ENCODE measurements at regions not wholly inside any gene's neighbourhood (a gene's known extent, or its start where the extent isn't known, plus 50 kb on each side); places are given as distances from the start of the nearest gene placed in this dataset.

GRCh38 chr3:61311044-61311443, 59.8 kb upstream of the FHIT start:
- Histone ChIP-seq H3K36me3 (ENCODE audit: control insufficient read depth, insufficient read depth, low read length) (no peaks in the 10 kb centered on the region), H3K27me3 (ENCODE audit: control insufficient read depth, insufficient read depth, low read length) (no peaks in the 10 kb centered on the region), H3K9me3 (ENCODE audit: control insufficient read depth, insufficient read depth, low read length) (no peaks in the 10 kb centered on the region), H3K4me3 (ENCODE audit: low read length) (no peak overlapping the region), H3K27ac (ENCODE audit: low read length) (no peak overlapping the region), H3K4me1 (ENCODE audit: control insufficient read depth, insufficient read depth, low read length) (no peaks in the 10 kb centered on the region)
- no peak for DNase-seq (ENCODE audit: low read depth, low spot score)
- WGBS (ENCODE audit: insufficient coverage, insufficient read length), result no CpG with 5 or more reads among the region's 2 CpGs

- H3K27me3 ChIP-seq (ENCODE audit: control insufficient read depth, insufficient read depth, low read length), result no peaks in the 10 kb centered on the region
- H3K9me3 ChIP-seq (ENCODE audit: control insufficient read depth, insufficient read depth, low read length), result no peaks in the 10 kb centered on the region
- H3K4me3 ChIP-seq (ENCODE audit: low read length), result no peak overlapping the region
- no CpG with 5 or more reads among the region's 3 CpGs for WGBS (ENCODE audit: insufficient coverage, insufficient read length)
- H3K36me3 ChIP-seq (ENCODE audit: control insufficient read depth, insufficient read depth, low read length), result no peaks in the 10 kb centered on the region
- H3K4me1 ChIP-seq (ENCODE audit: control insufficient read depth, insufficient read depth, low read length), result no peaks in the 10 kb centered on the region
- H3K27ac ChIP-seq (ENCODE audit: low read length), result no peak overlapping the region
- DNase-seq (ENCODE audit: low read depth, low spot score), result no peak
Measured at GRCh38 chr3:61315871-61316270, 64.6 kb upstream of the FHIT start.

GRCh38 chr3:61323094-61323493, 71.8 kb upstream of the FHIT start:
- H3K4me3 ChIP-seq (ENCODE audit: low read length), result no peak overlapping the region
- H3K9me3 ChIP-seq (ENCODE audit: control insufficient read depth, insufficient read depth, low read length), result no peaks in the 10 kb centered on the region
- H3K36me3 ChIP-seq (ENCODE audit: control insufficient read depth, insufficient read depth, low read length), result no peaks in the 10 kb centered on the region
- no peaks in the 10 kb centered on the region for H3K4me1 ChIP-seq (ENCODE audit: control insufficient read depth, insufficient read depth, low read length)
- no peaks in the 10 kb centered on the region for H3K27me3 ChIP-seq (ENCODE audit: control insufficient read depth, insufficient read depth, low read length)
- H3K27ac ChIP-seq (ENCODE audit: low read length), result no peak overlapping the region
- DNase-seq (ENCODE audit: low read depth, low spot score), result no peak
- WGBS (ENCODE audit: insufficient coverage, insufficient read length), result no CpG with 5 or more reads among the region's 3 CpGs

GRCh38 chr3:61331929-61332552, 80.8 kb upstream of the FHIT start:
- Histone ChIP-seq H3K27ac (ENCODE audit: low read length) (no peak overlapping the region), H3K4me1 (ENCODE audit: control insufficient read depth, insufficient read depth, low read length) (peaks cover 1% of the 10 kb centered on the region; the same call in 1 of the 2 replicates), H3K27me3 (ENCODE audit: control insufficient read depth, insufficient read depth, low read length) (no peaks in the 10 kb centered on the region), H3K4me3 (ENCODE audit: low read length) (no peak overlapping the region), H3K36me3 (ENCODE audit: control insufficient read depth, insufficient read depth, low read length) (no peaks in the 10 kb centered on the region), H3K9me3 (ENCODE audit: control insufficient read depth, insufficient read depth, low read length) (no peaks in the 10 kb centered on the region)
- WGBS (ENCODE audit: insufficient coverage, insufficient read length), result no CpG with 5 or more reads among the region's 5 CpGs
- peak; percentile 37 for DNase-seq (ENCODE audit: low read depth, low spot score)

- no peak for DNase-seq (ENCODE audit: low read depth, low spot score)
- no CpG with 5 or more reads among the region's 7 CpGs for WGBS (ENCODE audit: insufficient coverage, insufficient read length)
- no peak overlapping the region for H3K27ac ChIP-seq (ENCODE audit: low read length)
- H3K4me1 ChIP-seq (ENCODE audit: control insufficient read depth, insufficient read depth, low read length), result peaks cover 1% of the 10 kb centered on the region; the same call in 1 of the 2 replicates
- no peaks in the 10 kb centered on the region for H3K9me3 ChIP-seq (ENCODE audit: control insufficient read depth, insufficient read depth, low read length)
- H3K36me3 ChIP-seq (ENCODE audit: control insufficient read depth, insufficient read depth, low read length), result no peaks in the 10 kb centered on the region
- H3K27me3 ChIP-seq (ENCODE audit: control insufficient read depth, insufficient read depth, low read length), result no peaks in the 10 kb centered on the region
- no peak overlapping the region for H3K4me3 ChIP-seq (ENCODE audit: low read length)
Measured at GRCh38 chr3:61333192-61333961, 82.1 kb upstream of the FHIT start.

- no peaks in the 10 kb centered on the region for H3K9me3 ChIP-seq (ENCODE audit: control insufficient read depth, insufficient read depth, low read length)
- no peaks in the 10 kb centered on the region for H3K36me3 ChIP-seq (ENCODE audit: control insufficient read depth, insufficient read depth, low read length)
- H3K4me1 ChIP-seq (ENCODE audit: control insufficient read depth, insufficient read depth, low read length), result peaks cover 1% of the 10 kb centered on the region; the same call in 1 of the 2 replicates
- H3K4me3 ChIP-seq (ENCODE audit: low read length), result no peak overlapping the region
- WGBS (ENCODE audit: insufficient coverage, insufficient read length), result no CpG with 5 or more reads among the region's 2 CpGs
- H3K27ac ChIP-seq (ENCODE audit: low read length), result no peak overlapping the region
- no peak for DNase-seq (ENCODE audit: low read depth, low spot score)
- no peaks in the 10 kb centered on the region for H3K27me3 ChIP-seq (ENCODE audit: control insufficient read depth, insufficient read depth, low read length)
Measured at GRCh38 chr3:61334783-61335182, 83.5 kb upstream of the FHIT start.

- H3K9me3 ChIP-seq (ENCODE audit: control insufficient read depth, insufficient read depth, low read length), result no peaks in the 10 kb centered on the region
- H3K4me1 ChIP-seq (ENCODE audit: control insufficient read depth, insufficient read depth, low read length), result no peaks in the 10 kb centered on the region
- no peak for DNase-seq (ENCODE audit: low read depth, low spot score)
- no CpG with 5 or more reads among the region's 7 CpGs for WGBS (ENCODE audit: insufficient coverage, insufficient read length)
- no peaks in the 10 kb centered on the region for H3K36me3 ChIP-seq (ENCODE audit: control insufficient read depth, insufficient read depth, low read length)
- no peak overlapping the region for H3K4me3 ChIP-seq (ENCODE audit: low read length)
- H3K27ac ChIP-seq (ENCODE audit: low read length), result no peak overlapping the region
- H3K27me3 ChIP-seq (ENCODE audit: control insufficient read depth, insufficient read depth, low read length), result no peaks in the 10 kb centered on the region
Measured at GRCh38 chr3:61340931-61341461, 89.7 kb upstream of the FHIT start.

- no peak for DNase-seq (ENCODE audit: low read depth, low spot score)
- no peaks in the 10 kb centered on the region for H3K36me3 ChIP-seq (ENCODE audit: control insufficient read depth, insufficient read depth, low read length)
Measured at GRCh38 chr3:61343543-61343942, 92.3 kb upstream of the FHIT start.

GRCh38 chr3:61345020-61345419, 93.8 kb upstream of the FHIT start:
- no peak overlapping the region for H3K4me3 ChIP-seq (ENCODE audit: low read length)
- no peaks in the 10 kb centered on the region for H3K4me1 ChIP-seq (ENCODE audit: control insufficient read depth, insufficient read depth, low read length)
- no peaks in the 10 kb centered on the region for H3K27me3 ChIP-seq (ENCODE audit: control insufficient read depth, insufficient read depth, low read length)
- no peak for DNase-seq (ENCODE audit: low read depth, low spot score)
- no CpG with 5 or more reads among the region's 2 CpGs for WGBS (ENCODE audit: insufficient coverage, insufficient read length)
- no peaks in the 10 kb centered on the region for H3K9me3 ChIP-seq (ENCODE audit: control insufficient read depth, insufficient read depth, low read length)
- no peaks in the 10 kb centered on the region for H3K36me3 ChIP-seq (ENCODE audit: control insufficient read depth, insufficient read depth, low read length)
- no peak overlapping the region for H3K27ac ChIP-seq (ENCODE audit: low read length)

More at GRCh38 chr3:61343543-61343942, 92.3 kb upstream of the FHIT start:
- H3K27ac ChIP-seq (ENCODE audit: low read length), result no peak overlapping the region
- H3K4me3 ChIP-seq (ENCODE audit: low read length), result no peak overlapping the region
- H3K4me1 ChIP-seq (ENCODE audit: control insufficient read depth, insufficient read depth, low read length), result no peaks in the 10 kb centered on the region
- H3K27me3 ChIP-seq (ENCODE audit: control insufficient read depth, insufficient read depth, low read length), result no peaks in the 10 kb centered on the region
- no peaks in the 10 kb centered on the region for H3K9me3 ChIP-seq (ENCODE audit: control insufficient read depth, insufficient read depth, low read length)

- H3K27me3 ChIP-seq (ENCODE audit: control insufficient read depth, insufficient read depth, low read length), result no peaks in the 10 kb centered on the region
- no peak for DNase-seq (ENCODE audit: low read depth, low spot score)
- no peaks in the 10 kb centered on the region for H3K36me3 ChIP-seq (ENCODE audit: control insufficient read depth, insufficient read depth, low read length)
- H3K27ac ChIP-seq (ENCODE audit: low read length), result no peak overlapping the region
- H3K9me3 ChIP-seq (ENCODE audit: control insufficient read depth, insufficient read depth, low read length), result no peaks in the 10 kb centered on the region
- H3K4me1 ChIP-seq (ENCODE audit: control insufficient read depth, insufficient read depth, low read length), result no peaks in the 10 kb centered on the region
- H3K4me3 ChIP-seq (ENCODE audit: low read length), result no peak overlapping the region
Measured at GRCh38 chr3:61347981-61348380, 96.7 kb upstream of the FHIT start.

- no peaks in the 10 kb centered on the region for H3K27me3 ChIP-seq (ENCODE audit: control insufficient read depth, insufficient read depth, low read length)
- H3K4me1 ChIP-seq (ENCODE audit: control insufficient read depth, insufficient read depth, low read length), result no peaks in the 10 kb centered on the region
- H3K36me3 ChIP-seq (ENCODE audit: control insufficient read depth, insufficient read depth, low read length), result no peaks in the 10 kb centered on the region
- no peak overlapping the region for H3K27ac ChIP-seq (ENCODE audit: low read length)
- H3K4me3 ChIP-seq (ENCODE audit: low read length), result no peak overlapping the region
- no peak for DNase-seq (ENCODE audit: low read depth, low spot score)
- no CpG with 5 or more reads among the region's 4 CpGs for WGBS (ENCODE audit: insufficient coverage, insufficient read length)
- no peaks in the 10 kb centered on the region for H3K9me3 ChIP-seq (ENCODE audit: control insufficient read depth, insufficient read depth, low read length)
Measured at GRCh38 chr3:61349717-61350116, 98.5 kb upstream of the FHIT start.

Measured in iPS DF 6.9 (cell line).